ENCODE measurements at regions not wholly inside any gene's neighbourhood (a gene's known extent, or its start where the extent isn't known, plus 50 kb on each side); places are given as distances from the start of the nearest gene placed in this dataset.

GRCh38 chr5:56666901-56667300 is 148.4 kb upstream of the MAP3K1 start:
- TF ChIP-seq YY1 (IDR thresholded peaks at IDR 0.05; ENCODE audit: insufficient read depth, insufficient read length) (no peak), ZNF274 (IDR thresholded peaks at IDR 0.05; ENCODE audit: low read depth, low read length) (no peak)

All from NT2/D1 (cell line).